GM18861 (cell line): ENCODE measurements at regions not wholly inside any gene's neighbourhood (a gene's known extent, or its start where the extent isn't known, plus 50 kb on each side); places are given as distances from the start of the nearest gene placed in this dataset.

ENCODE experiments used
- ATAC-seq: cut with Tn5 transposase; IDR thresholded peaks from one replicate; pipeline ENCODE4 v1.9.1; 2021; ENCODE audit not compliant: unreplicated experiment

DNA sequence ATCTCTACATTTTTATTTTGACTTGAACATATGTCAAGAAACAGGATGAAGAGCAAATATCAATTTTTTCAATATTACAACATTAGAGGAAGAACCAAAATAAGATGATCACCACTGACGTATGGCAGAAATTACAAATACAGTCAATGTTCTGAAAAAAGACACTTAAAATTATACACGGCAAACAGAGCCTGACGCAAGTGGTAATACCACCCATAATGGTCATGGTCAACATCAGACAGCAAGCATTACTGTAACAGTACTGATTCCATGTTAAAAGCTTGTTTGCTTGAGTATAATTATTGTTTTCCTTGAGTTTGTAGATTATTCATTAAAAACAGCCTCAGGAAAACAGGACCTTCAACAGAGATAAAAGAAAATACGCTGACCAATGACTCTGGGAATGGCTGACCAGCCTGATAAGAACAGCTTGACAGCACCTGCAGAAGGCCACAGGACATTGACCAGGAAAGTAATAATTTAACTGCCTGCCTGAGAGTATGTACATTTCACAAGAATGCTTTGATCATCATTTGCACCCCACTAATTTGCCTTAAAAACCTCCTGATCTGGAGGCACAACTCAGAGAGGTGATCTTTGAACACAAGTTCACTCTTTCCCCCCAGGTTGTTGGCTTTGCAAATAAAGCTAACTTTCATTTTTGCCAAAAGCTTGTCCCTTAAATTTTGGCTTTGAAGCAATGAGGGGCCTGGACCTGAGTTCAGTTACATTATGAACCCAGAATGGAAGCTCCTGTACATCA, 187.3 kb downstream of the IPO8 start:
- ATAC-seq: no peak

DNA sequence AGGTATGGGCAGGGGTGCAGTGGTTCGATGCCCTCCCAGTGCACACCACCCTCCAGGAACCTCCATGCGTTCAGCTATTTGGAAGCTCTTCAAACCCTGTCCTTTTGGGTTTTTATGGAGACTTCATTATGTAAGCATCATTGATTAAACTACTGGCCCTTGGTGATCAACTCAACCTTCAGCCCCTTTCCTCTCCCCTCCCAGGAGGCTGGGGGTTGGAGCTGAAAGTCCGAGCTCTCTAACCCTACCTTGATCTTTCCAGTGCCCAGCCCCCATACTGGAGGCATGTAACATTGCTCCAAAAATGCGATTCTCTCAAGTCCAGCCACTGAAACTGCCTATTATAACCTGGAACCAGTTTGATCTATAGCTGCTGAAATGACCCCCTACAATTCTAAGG, 188.1 kb downstream of the IPO8 start:
- no peak for ATAC-seq

DNA sequence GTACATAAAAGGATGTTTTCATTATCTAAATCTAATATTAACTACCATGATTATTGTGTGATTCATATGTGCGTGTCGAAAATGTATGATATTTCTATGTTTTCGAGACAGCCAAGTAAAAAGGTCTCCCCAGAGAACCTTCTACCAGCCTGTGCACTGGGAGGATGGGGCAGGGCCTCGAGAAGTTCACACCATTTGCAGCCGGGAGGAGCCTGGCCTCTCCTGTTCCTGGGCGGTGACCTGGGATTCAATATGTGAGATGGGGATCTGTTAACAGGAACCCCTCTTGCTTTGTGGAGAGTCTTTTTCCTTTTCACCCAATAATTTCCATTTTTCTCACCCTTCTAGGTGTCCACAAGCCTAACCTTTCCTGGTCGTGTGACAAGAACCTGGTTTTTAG, 189.3 kb downstream of the IPO8 start:
- ATAC-seq: no peak

DNA sequence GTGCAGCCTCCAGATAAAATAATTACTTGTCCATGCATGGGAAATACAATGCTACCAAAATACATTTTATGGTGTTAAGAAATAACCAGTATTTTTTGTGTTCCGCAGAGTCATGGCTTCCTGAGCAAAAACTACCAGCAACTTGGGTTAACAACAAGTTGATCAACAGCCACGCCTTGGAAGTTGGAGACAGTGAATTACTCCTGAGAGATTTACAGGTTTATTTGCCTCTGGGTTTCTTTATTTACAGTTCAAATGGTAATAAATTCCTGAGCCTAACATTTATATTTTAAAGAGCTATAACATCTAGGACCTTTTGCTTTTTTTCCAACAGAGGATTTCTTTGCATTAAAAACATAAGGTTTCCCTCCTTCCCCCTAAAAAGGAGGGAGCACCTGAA, 194.0 kb downstream of the IPO8 start:
- no peak for ATAC-seq

DNA sequence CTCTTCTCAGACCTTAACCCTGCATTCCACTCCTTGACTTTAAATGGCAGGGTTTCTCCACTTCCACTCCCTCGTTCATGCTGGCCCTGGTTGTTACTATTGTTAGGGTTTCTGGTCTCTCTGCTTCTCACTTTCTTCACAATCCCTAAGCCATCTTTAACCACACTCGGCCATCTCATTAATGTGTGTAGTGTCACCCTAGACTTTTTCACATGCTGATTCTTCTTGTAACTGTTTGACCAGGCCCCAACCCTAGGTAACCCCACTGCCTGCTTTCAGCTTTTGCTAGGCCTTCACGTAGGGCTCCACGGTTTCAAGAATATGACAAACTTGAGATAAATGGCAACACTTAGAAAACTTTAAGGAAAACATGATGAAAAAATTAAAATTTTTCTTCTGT, 195.1 kb downstream of the IPO8 start:
- ATAC-seq: no peak

DNA sequence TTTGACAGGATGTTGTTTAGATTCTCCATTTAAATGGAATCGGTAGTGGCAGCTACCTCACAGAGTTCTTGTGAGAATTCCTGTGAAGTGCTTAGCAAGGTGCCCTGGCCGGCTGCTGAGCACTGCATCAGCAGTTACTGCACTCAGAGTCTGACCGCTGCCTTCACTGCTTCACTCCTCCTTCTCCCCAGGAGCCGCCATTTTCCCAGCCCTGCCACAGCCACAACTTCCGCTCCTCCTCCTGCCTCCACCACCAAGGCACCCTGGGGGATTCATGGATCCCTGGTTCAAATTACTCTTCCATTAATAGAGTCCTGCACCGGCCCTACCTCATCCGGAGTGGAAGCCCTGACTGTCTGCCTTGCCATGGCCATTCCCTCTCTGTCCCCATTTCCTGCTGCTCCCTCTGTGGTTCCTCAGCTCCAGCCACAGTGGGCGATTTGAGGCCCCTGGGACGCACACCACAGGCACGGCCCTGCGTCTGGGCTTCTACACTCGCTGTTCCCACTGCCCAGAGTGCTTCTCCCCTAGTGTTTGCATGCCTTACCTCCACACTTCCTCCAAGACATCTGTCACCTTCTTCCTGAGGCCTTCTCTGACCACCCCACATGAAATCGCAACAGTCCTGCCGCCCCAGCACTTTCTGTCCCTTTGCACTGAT, 210.3 kb downstream of the IPO8 start:
- no peak for ATAC-seq

DNA sequence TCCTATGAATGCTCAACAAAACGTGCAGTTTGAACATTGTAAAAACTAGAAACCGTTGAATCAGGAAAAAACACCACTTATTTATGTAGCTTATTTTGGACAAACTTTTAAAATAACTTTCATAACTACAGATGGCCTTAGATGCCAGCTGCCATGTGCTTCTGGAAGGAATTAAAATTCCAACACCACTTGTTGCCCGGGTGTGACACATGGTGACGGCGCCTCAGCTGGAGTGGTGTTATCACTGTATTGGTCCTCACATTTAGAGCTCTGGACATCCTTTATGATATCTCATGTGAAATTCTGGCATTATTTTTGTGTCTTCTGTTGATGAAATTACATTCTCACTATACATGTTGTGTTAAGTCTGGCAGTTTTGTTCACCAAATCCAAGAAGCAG, 211.0 kb downstream of the IPO8 start:
- ATAC-seq: no peak

DNA sequence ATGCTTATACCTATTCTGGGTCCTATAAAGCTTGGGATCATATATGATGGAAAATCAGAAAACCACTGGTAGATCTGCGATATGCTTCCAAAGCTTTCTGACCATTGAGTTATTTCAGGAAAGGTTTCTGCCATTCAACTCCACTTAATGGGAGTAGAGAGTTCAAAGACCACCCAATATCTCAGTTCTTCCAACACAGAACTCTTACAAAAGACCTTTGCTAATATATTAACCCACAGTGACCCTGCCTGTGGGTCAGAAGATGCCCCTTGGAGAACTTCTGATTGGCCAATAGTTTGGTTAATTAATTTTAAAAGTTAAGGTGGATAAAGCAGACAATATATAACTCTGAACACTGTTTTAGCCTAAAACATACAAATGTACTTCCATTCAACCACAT, 213.0 kb downstream of the IPO8 start:
- no peak for ATAC-seq

DNA sequence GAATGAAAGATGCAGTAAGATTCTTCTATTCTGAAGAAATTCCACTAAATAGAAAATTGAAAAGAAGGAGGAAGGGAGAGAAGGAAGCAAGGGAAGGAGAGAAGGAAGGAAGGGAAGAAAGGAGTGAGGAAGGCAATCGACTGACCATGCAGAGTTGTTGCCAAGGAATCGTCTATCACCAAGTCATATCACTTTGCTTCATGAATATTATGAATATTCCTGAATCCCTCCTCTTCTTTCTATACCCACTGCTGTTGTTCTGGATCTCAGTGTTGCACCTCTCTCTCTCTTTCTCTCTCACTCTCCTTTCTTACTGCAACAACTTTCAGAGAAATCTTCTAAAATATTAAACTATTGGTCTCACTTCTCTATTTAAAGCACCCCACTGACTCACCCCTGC, 222.4 kb downstream of the IPO8 start:
- no peak for ATAC-seq

DNA sequence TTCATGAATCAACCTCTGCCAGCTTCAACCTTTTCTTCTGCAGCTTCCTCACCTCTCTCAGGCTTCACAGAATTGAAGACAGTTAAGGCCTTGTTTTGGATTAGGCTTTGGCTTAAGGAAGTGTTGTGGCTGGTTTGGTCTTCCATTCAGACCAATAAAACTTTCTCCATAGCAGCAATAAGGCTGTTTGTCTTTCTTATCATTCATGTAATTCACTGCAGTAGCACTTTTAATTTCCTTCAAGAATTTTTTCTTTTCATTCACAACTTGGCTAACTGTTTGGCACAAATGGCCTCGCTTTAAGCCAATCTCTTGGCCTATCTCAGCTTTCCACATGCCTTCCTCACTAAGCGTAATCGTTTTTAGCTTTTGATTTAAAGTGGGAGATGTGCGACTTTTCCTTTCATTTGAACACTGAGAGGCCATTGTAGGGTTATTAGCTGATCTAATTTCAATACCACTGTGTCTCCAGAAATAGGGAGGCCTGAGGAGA, 229.5 kb downstream of the IPO8 start:
- ATAC-seq: no peak

DNA sequence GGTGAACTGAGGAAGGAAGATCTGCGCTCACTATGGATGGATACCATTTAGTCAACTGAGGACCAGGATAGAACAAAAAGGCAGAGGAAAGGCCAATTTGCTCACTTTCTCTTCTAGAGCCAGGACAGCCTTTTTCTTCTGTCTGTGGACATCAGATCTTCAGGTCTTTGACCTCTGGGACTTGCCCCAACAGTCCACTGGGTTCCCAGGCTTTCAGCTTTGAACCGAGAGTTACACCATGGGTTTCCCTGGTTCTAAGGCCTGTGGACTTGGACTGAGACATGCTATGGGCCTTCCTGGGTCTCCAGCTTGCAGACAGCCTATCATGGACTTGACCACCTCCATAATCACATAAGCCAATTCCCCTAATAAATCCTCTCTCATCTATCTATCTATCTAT, 232.0 kb downstream of the IPO8 start:
- ATAC-seq: no peak

DNA sequence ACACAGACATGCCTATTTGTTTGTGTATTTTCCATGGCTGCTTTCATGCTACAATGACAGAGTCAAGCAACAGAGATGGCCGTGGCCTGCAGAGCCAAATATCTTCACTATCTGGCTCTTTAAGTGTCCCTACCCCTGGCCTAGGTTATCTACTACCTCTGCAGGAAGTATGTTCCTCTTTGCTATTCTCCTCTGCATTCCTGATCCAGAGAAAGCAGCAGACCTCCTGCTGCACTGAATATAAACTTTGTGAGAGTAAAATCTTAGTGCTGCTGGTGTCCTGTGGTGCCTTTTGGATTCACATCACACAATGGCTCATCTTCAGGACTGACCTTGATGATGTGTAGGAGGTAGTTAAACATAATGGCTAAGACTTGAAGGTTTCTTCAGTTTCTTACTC, 233.4 kb downstream of the IPO8 start:
- no peak for ATAC-seq

DNA sequence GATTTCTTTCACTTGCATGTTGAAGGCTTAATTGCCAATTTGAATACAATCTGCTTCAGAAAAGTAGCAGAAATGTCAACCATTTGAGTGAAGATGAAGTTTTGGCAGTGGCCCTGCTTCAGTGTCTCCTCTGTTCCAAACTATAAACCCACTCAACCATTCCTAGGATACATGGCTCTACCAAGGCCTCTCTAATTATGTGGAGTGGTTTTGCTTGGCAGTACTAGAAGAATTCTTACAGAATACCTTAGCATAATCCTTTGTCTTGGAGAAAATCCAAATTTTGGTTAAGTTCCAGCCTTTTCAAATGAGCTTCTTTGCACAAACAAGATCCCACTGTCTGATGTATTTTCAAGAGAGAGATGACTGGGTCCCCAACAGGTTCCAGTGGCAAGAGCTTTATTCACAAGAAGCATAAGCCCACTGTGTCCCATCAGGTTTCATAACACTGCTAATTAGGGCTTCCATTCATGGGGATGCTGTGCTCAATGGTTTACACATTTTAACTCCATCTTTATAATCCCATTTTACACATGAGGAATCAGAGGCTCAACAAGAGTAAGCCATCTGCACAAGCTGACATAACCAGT, 234.5 kb downstream of the IPO8 start:
- no peak for ATAC-seq

DNA sequence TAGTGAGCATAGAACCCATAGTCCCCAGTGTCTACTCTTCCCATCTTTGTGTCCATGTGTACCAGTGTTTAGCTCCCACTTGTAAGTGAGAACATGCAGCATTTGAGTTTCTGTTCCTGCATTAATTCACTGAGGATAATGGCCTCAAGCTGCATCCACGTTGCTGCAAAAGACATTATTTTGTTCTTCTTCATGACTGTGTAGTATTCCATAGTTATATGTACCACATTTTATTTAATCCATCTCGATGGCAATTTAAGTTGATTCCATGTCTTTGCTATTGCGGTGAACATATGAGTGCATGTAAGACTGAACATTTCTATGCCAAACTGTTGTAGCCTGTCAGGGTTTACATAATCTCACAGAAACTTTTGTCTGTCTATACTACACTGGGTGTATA, 237.2 kb downstream of the IPO8 start:
- ATAC-seq: no peak

DNA sequence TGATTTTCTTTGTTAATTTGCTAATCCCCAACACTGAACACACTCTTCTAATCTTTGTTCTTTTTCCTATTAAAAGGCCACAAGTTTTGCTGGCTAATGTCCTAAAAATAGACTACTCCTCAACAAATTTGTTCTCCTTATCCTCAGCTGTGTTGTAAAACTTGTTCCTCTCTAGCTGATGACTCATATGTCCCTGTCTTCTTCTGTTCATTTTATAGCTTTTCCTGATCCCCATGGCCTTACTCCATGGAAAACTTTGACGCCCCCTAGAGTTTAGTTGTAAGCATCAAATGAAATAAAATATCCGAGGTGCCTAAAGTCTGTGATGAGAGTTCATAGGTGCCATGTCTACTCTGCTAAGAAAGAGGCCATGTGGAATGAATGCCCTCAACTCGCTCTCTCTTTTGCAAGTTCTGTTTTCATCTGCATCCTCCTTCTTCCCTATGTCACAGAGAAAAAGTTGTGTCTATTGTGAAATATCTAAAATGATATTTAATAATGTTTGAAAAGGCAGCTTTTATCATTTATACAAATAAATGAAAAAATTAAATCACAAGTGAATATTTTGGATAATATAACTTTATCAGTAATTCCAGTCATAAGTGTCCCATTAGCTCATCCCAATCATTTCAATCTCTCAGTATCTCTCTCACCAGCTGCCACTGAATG, 237.9 kb downstream of the IPO8 start:
- ATAC-seq: no peak

DNA sequence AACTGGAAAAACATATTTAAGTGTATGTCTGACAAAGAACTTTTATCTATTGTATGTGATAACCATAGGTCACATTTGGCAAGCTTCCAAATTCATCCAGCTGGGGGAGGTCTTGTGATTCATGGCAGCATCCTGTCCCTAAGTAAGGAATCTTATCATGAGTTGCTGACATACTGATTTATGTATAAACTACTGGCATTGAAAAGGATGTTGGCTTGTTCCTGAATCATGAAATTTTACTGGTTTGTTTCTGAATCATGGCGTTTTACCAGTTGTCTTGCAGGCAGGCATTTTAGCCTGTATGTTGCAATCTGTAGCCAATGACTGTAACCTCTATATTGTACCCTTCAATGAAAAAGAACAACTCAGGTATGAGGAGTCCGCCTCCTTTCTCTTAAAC, 244.8 kb downstream of the IPO8 start:
- ATAC-seq: no peak

DNA sequence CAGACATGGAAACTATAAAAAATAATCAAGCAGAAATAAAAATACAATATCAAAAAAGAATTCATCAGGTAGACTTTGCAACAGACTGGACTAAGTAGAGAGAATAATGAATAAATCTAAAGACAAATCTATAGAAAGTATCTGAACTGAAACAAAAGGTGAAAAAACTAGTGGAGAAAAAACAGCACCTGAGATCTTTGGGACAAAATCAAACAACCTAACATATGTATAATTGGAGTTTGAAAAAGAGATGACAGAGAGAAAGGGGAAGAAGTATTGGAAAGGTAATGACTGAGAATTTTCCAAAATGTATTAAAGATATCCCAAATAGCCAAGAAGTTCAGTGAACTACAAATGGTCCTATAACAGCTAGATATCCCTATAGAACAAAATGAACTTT, 245.4 kb downstream of the IPO8 start:
- no peak for ATAC-seq

DNA sequence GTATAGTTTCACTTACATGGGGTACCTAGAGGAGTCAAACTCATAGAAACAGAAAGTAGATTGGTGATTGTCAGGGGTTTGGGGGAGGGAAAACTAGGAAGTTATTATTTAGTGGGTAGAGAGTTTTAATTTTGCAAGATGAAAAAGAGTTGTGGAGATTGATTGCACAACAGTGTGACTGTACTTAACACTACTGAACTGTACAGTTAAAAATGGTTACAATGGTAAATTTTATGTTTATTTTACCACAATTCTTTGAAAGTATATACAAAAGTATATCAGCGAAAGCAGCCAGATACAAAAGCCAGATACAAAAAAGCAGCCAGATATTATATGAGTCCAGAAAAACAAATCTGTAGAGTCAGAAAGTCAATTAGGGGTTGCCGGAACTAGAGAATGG, 247.6 kb downstream of the IPO8 start:
- no peak for ATAC-seq

DNA sequence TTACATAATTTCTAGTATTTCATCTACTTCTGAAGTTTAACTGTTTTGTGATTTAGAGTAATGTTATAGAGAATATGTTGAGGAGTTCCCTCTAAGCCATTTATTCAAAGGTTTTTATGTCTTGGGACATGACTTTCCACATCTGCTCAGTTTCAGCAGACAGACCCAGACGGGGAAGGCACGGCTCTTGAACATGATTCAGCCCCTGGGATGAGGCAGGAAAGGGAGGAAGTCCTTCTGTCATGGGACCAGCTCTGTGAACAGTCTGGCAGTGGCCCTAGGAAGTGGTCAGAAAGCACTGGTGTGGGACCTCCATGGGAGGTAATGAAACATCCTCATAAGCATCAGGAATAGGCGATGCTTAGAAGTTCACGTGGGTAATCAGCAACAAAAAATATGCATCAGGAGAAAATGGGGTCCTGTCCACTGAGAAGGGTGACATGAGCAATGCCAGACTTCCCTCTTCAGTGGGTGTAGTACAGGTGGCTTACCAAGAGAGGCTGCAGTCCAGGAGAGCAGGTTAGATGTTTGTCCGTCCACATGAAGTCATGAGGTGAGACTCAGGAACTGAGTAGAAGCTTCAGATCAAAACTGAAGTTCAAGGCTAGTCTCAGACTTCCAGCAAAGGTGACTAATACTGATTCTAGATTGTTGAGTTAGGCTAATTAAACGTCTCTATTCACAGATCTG, 248.5 kb downstream of the IPO8 start:
- no peak for ATAC-seq

DNA sequence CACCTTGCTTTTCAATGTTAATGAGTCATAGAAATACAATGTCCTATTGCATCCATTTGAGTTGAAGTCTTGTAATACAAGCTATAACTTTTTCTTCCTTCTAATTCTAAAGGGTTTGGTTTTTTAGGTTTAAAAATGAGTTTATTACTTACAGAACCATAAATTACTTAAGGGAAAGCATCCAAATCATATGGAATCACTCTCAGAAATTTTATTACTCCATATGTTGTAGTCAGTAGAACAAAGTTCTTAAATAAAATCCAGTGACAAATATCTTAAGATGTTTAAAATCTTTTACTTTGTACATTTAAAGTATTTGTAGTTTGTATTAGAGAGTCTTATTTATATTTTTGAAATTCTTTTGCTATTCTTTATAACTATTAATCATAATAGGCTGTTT, 253.2 kb downstream of the IPO8 start:
- no peak for ATAC-seq
